ENCODE measurements at regions not wholly inside any gene's neighbourhood (a gene's known extent, or its start where the extent isn't known, plus 50 kb on each side); places are given as distances from the start of the nearest gene placed in this dataset.

GRCh38 chr5:52674815-52675545 is 112.7 kb upstream of the ITGA1 start:
- no peak for DNase-seq (ENCODE audit: low read depth in 2 of 2)

- DNase-seq (ENCODE audit: low read depth in 2 of 2): no peak
Observed at GRCh38 chr5:52682492-52682891, 105.2 kb upstream of the ITGA1 start.

- no peak for DNase-seq (ENCODE audit: low read depth in 2 of 2)
Observed at GRCh38 chr5:52684051-52684450, 103.7 kb upstream of the ITGA1 start.

- no peak for DNase-seq (ENCODE audit: low read depth in 2 of 2)
Observed at GRCh38 chr5:52685566-52685965, 102.2 kb upstream of the ITGA1 start.

- DNase-seq (ENCODE audit: low read depth in 2 of 2): no peak
Observed at GRCh38 chr5:52685971-52686370, 101.7 kb upstream of the ITGA1 start.

- DNase-seq (ENCODE audit: low read depth in 2 of 2): no peak
Observed at GRCh38 chr5:52690236-52690768, 97.4 kb upstream of the ITGA1 start.

- DNase-seq (ENCODE audit: low read depth in 2 of 2): no peak
Observed at GRCh38 chr5:52692039-52692438, 95.7 kb upstream of the ITGA1 start.

- no peak for DNase-seq (ENCODE audit: low read depth in 2 of 2)
Observed at GRCh38 chr5:52692606-52693005, 95.1 kb upstream of the ITGA1 start.

- DNase-seq (ENCODE audit: low read depth in 2 of 2): no peak
Observed at GRCh38 chr5:52693280-52693679, 94.4 kb upstream of the ITGA1 start.

- DNase-seq (ENCODE audit: low read depth in 2 of 2): no peak
Observed at GRCh38 chr5:52693836-52694235, 93.9 kb upstream of the ITGA1 start.

- no peak for DNase-seq (ENCODE audit: low read depth in 2 of 2)
Observed at GRCh38 chr5:52694648-52695047, 93.1 kb upstream of the ITGA1 start.

- no peak for DNase-seq (ENCODE audit: low read depth in 2 of 2)
Observed at GRCh38 chr5:52702877-52703276, 84.8 kb upstream of the ITGA1 start.

GRCh38 chr5:52703321-52703720 is 84.4 kb upstream of the ITGA1 start:
- DNase-seq (ENCODE audit: low read depth in 2 of 2): no peak

GRCh38 chr5:52705720-52706119 is 82.0 kb upstream of the ITGA1 start:
- no peak for DNase-seq (ENCODE audit: low read depth in 2 of 2)

- DNase-seq (ENCODE audit: low read depth in 2 of 2): no peak
Observed at GRCh38 chr5:52706775-52707174, 80.9 kb upstream of the ITGA1 start.

- no peak for DNase-seq (ENCODE audit: low read depth in 2 of 2)
Observed at GRCh38 chr5:52707616-52708015, 80.1 kb upstream of the ITGA1 start.

GRCh38 chr5:52708463-52708862 is 79.3 kb upstream of the ITGA1 start:
- no peak for DNase-seq (ENCODE audit: low read depth in 2 of 2)

GRCh38 chr5:52709167-52709925 is 78.4 kb upstream of the ITGA1 start:
- DNase-seq (ENCODE audit: low read depth in 2 of 2): no peak

GRCh38 chr5:52710310-52710971 is 77.3 kb upstream of the ITGA1 start:
- no peak for DNase-seq (ENCODE audit: low read depth in 2 of 2)

- DNase-seq (ENCODE audit: low read depth in 2 of 2): no peak
Observed at GRCh38 chr5:52710972-52711596, 76.6 kb upstream of the ITGA1 start.

- DNase-seq (ENCODE audit: low read depth in 2 of 2): no peak
Observed at GRCh38 chr5:52712354-52712753, 75.4 kb upstream of the ITGA1 start.
